Lower lobe of right lung (tissue), 2 donors: ENCODE measurements at regions not wholly inside any gene's neighbourhood (a gene's known extent, or its start where the extent isn't known, plus 50 kb on each side); places are given as distances from the start of the nearest gene placed in this dataset.
"Not testable (repeated sequence)": the region's sequence is repeated elsewhere in the genome, so short reads cannot be mapped to it uniquely, and the experiment has no call there.

ENCODE experiments used
- ATAC-seq, 2 donors: fragments of 200-7000 bp; cut with Tn5 transposase; one replicate each; pipeline ENCODE4 v1.9.1; 2020 to 2022; ENCODE audit warnings: mild to moderate bottlenecking in 2 of 2, moderate library complexity in 2 of 2
- DNase-seq: peaks from one replicate; pipeline ENCODE4 v3.0.0-alpha.2; 2020
- H3K27ac ChIP-seq: fragments of 200-600 bp; one replicate; pipeline ENCODE4 v1.8.0; 2022
- H3K27me3 ChIP-seq: fragments of 200-600 bp; one replicate; pipeline ENCODE4 v1.8.0; 2022; ENCODE audit warnings: low read depth
- H3K36me3 ChIP-seq: fragments of 200-600 bp; one replicate; pipeline ENCODE4 v1.8.0; 2022; ENCODE audit warnings: mild to moderate bottlenecking
- H3K4me1 ChIP-seq: fragments of 200-600 bp; one replicate; pipeline ENCODE4 v1.8.0; 2022
- H3K4me3 ChIP-seq: fragments of 200-600 bp; one replicate; pipeline ENCODE4 v1.8.0; 2022; ENCODE audit warnings: mild to moderate bottlenecking
- H3K9me3 ChIP-seq: fragments of 200-600 bp; one replicate; pipeline ENCODE4 v1.8.0; 2022
- intact Hi-C: fragments of 100-400 bp; cut with DNase I; formaldehyde crosslinking; loops from one replicate; pipeline ENCODE4 v1.11.0; 2022
- TF ChIP-seq, protein P1 (sequence below): fragments of 200-600 bp; IDR thresholded peaks from one replicate; pipeline ENCODE4 v1.8.0; 2022; ENCODE audit warnings: antibody characterized with exemption, mild to moderate bottlenecking
- donor health status: DM: no; HTN: yes; CAD: no; lungs with severe emphysema.

DNA sequence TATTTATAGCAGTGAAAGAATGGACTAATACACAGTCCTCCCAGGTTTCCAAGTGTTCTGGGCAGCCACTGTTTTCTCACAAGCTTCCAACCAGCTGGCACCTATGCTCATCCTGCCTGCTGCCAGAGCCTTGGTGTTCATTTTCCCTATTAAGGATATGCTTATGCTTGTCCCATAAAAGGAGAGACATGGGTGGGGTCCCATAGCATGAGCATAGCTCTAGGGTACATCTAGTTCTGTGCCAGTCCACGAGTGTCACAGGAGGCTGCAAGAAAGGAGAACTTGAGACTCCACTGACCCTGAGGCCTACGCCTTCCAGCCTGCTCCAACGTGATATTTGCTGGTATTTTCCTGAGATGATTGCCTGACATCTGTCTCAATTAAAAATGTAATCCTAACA is 192.4 kb upstream of the PTGFR start:
- no peak for ATAC-seq
- no peaks in the 10 kb centered on the region for H3K27me3 ChIP-seq
- H3K9me3 ChIP-seq: no peaks in the 10 kb centered on the region
- TF ChIP-seq, protein P1, sequence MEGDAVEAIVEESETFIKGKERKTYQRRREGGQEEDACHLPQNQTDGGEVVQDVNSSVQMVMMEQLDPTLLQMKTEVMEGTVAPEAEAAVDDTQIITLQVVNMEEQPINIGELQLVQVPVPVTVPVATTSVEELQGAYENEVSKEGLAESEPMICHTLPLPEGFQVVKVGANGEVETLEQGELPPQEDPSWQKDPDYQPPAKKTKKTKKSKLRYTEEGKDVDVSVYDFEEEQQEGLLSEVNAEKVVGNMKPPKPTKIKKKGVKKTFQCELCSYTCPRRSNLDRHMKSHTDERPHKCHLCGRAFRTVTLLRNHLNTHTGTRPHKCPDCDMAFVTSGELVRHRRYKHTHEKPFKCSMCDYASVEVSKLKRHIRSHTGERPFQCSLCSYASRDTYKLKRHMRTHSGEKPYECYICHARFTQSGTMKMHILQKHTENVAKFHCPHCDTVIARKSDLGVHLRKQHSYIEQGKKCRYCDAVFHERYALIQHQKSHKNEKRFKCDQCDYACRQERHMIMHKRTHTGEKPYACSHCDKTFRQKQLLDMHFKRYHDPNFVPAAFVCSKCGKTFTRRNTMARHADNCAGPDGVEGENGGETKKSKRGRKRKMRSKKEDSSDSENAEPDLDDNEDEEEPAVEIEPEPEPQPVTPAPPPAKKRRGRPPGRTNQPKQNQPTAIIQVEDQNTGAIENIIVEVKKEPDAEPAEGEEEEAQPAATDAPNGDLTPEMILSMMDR: no peak
- H3K4me1 ChIP-seq: no peaks in the 10 kb centered on the region
- no peak for DNase-seq
- intact Hi-C loops: no loop called here
- no peak overlapping the region for H3K27ac ChIP-seq
- no peak overlapping the region for H3K4me3 ChIP-seq
- no peaks in the 10 kb centered on the region for H3K36me3 ChIP-seq

DNA sequence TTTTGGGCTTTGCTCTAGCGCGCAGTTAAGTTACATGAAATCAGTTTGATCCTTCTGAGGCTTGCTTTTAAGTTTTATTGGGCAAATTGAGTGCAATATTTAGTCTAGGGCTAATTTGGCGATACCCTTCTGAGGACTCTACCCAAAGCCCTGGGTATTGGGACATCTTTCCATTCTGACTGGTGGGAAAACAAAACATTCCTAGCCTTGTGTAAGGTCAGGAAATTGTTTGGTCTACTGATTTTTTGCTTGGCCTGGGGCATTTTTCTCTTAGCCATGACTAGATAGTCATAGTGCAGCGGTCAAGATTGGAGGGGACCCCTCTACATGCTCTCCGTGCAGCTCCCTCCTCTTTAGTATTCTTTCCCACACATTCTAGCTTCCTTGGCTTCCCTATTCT is 189.6 kb upstream of the PTGFR start:
- H3K9me3 ChIP-seq: no peaks in the 10 kb centered on the region
- intact Hi-C loops: no loop called here
- H3K36me3 ChIP-seq: no peaks in the 10 kb centered on the region
- H3K27ac ChIP-seq: no peak overlapping the region
- TF ChIP-seq, protein P1: no peak
- no peaks in the 10 kb centered on the region for H3K4me1 ChIP-seq
- H3K4me3 ChIP-seq: no peak overlapping the region
- DNase-seq (no peak), ATAC-seq (no peak)
- H3K27me3 ChIP-seq: no peaks in the 10 kb centered on the region

DNA sequence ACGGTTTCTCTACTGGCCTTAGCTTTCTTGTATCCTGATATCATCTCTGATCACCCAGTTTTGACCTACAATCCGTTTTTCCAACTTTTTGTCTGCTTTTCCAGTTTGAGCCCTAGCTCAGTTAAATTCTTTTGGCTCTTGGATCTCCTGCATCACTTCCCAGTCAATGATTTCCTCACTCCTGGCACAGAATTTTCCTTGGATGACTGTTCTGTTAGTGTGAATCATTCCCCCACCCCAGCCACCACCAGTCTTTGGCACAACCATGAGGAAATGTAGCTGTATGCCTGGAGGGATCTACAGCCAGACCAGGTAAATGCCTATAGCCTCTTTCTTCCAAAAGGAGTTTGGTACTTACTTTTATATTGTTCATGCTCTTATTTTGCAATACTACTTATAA is 187.2 kb upstream of the PTGFR start:
- intact Hi-C loops: no loop called here
- ATAC-seq (peak; percentile 41 to 49), DNase-seq (no peak)
- TF ChIP-seq, protein P1: no peak
- no peak overlapping the region for H3K27ac ChIP-seq
- no peaks in the 10 kb centered on the region for H3K9me3 ChIP-seq
- H3K27me3 ChIP-seq: no peaks in the 10 kb centered on the region
- H3K4me3 ChIP-seq: no peak overlapping the region
- no peaks in the 10 kb centered on the region for H3K4me1 ChIP-seq
- no peaks in the 10 kb centered on the region for H3K36me3 ChIP-seq

DNA sequence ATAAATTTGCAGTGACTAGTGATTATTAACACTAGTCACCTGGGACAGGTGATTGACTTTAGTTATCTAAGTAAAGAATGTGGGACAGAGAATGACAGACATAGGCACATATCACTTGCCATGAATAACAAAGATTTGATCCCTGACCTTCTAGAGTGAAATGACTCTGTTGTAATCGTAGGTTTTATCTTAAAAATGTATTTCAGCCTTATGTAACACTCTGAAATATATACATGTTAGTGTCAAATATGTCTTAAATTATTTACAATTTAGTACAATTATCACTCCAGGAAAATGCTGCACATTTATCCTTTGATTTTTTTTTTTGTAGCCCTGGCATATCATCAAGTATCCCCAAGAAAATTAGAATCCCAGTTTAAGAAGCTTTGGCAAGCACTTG is 186.4 kb upstream of the PTGFR start:
- Histone ChIP-seq H3K9me3 (no peaks in the 10 kb centered on the region), H3K36me3 (no peaks in the 10 kb centered on the region), H3K4me1 (no peaks in the 10 kb centered on the region), H3K27me3 (no peaks in the 10 kb centered on the region), H3K4me3 (no peak overlapping the region), H3K27ac (no peak overlapping the region)
- DNase-seq: no peak
- intact Hi-C loops: no loop called here
- ATAC-seq: no peak
- TF ChIP-seq, protein P1: no peak

DNA sequence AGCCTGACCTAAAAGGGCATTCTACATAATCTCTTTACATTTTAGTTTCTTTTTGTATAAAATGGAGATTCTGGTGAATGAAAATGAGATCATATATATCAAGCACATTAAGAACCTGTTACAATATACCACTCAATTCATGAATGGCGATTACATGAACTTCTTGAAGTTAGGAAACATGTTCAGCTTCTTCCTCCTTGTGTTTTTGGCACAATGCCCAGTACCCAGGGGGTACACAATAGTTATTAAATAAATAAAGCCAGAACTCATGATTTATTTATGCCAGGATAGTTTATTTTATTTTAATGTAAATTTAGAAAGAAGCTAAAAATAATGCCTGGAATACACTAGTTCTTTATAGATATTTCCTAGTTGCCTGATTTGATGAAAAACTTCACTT is 186.0 kb upstream of the PTGFR start:
- no peak overlapping the region for H3K4me3 ChIP-seq
- H3K9me3 ChIP-seq: no peaks in the 10 kb centered on the region
- TF ChIP-seq, protein P1: no peak
- ATAC-seq (no peak), DNase-seq (no peak)
- no peak overlapping the region for H3K27ac ChIP-seq
- intact Hi-C loops: no loop called here
- H3K4me1 ChIP-seq: no peaks in the 10 kb centered on the region
- no peaks in the 10 kb centered on the region for H3K27me3 ChIP-seq
- H3K36me3 ChIP-seq: no peaks in the 10 kb centered on the region

DNA sequence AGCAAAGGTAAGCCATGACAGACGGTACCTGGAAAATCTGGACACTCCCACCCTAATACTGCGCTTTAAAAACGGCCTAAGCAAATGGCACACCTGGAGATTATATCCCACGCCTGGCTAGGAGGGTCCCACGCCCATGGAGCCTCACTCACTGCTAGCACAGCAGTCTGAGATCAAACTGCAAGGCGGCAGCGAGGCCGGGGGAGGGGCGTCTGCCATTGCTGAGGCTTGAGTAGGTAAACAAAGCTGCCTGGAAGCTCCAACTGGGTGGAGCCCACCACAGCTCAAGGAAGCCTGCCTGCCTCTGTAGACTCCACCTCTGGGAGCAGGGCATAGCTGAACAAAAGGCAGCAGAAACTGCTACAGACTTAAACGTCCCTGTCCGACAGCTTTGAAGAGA is 180.5 kb upstream of the PTGFR start:
- H3K36me3 ChIP-seq, ATAC-seq, H3K27ac ChIP-seq, H3K4me3 ChIP-seq, H3K4me1 ChIP-seq, H3K27me3 ChIP-seq, H3K9me3 ChIP-seq, intact Hi-C loops, DNase-seq: not testable (repeated sequence)
